HG03354 (cell line): ENCODE measurements at regions not wholly inside any gene's neighbourhood (a gene's known extent, or its start where the extent isn't known, plus 50 kb on each side); places are given as distances from the start of the nearest gene placed in this dataset.

Source experiments
- ATAC-seq: cut with Tn5 transposase; IDR thresholded peaks from one replicate; pipeline ENCODE4 v1.9.1; 2021; ENCODE audit warnings: mild to moderate bottlenecking; ENCODE audit not compliant: unreplicated experiment, poor library complexity, severe bottlenecking

DNA sequence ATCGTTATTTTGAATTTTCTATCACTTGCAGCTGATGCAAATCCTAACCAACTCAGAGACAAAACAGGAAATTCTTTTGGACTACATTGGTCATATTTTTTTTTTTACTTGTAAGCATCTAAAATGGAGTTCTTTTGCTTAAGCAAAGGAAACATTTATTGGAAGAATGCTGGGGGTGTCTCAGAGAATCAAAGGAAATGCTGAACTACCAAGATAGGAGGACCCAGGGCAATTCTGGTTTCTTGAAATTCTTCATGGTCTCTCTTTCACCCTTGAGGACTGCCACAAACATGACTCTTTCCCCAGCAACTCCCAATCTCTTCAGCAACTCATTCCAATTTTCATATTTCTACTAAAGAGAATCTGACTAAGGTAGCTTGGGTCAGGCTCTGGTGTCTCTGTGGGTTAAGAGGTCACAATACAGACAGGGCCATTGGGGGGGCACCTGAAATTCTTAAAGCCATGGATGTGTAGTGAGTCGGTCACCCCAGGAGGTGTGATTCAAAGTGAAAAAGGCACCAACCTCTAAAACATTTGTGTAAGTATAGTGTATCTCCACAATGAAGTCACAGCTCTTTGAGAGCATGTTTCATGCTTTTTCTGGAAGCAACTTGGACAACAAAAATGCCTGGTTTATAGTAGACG, 171.1 kb upstream of the FGGY start:
- no peak for ATAC-seq

DNA sequence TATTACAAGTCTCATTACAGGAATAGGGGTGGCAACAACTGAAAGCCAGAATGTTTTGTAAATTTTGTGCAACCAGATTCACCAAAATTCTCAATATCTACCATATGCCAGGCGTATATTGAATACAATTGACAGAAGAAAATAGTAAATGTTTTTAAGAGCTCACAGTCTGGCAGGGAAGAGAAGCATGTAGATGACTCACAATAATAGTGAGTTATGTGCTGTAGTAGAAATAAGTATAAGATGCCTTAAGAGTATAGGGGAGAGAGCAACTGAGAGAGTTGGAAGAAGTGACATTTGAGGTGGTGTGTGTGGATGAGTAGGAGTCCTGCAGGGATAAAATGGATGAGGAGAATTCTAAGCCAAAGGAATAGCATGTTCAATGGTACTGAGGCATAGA, 170.5 kb upstream of the FGGY start:
- no peak for ATAC-seq

DNA sequence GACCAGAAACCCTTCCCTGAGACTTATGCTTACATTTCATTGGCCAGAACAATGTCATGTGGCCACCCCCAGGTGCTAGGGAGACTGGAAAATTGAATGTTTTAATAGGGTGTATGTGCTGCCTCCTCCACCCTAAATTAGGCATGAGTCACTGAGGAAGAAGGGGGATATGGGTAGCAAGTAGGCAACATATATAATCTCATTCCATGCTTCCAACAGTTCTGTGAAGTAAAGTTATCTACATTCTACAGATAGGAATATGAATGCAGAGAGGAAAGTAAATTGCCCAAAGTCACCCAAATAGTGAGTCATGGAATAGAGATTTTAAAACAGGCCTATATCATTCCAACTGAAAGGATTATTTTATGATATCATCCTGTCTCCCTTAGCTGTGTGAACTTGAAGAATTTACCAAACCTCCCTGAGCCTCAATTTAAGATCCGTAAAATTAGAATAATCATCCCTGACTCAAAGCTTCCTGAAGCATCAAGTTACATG, 168.6 kb upstream of the FGGY start:
- ATAC-seq, result no peak

DNA sequence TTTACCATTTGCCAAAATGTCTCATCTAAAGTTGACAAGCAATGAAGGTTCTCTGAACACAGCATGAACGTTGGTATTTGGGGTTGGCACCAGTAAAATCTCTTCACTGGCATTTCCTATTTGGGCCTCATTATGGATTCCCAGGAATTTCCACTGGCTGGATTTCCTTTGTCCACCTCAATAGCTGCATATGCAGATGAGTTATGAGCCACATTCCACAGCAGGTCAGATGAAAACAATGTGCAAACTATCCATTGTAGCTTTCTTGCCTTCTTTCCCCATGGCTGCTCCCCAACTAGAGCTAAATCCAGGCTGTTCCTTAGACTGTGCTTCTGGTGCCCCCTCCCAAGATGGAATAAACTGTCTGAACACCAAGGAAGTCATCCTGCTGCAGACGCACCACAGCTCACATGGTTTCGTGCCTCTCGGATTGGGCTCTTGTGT, 168.1 kb upstream of the FGGY start:
- no peak for ATAC-seq

GRCh38 chr1:59132295-59132694, 164.6 kb upstream of the FGGY start:
- ATAC-seq, result no peak

- no peak for ATAC-seq
Observed at GRCh38 chr1:59133997-59134396, 162.9 kb upstream of the FGGY start.

DNA sequence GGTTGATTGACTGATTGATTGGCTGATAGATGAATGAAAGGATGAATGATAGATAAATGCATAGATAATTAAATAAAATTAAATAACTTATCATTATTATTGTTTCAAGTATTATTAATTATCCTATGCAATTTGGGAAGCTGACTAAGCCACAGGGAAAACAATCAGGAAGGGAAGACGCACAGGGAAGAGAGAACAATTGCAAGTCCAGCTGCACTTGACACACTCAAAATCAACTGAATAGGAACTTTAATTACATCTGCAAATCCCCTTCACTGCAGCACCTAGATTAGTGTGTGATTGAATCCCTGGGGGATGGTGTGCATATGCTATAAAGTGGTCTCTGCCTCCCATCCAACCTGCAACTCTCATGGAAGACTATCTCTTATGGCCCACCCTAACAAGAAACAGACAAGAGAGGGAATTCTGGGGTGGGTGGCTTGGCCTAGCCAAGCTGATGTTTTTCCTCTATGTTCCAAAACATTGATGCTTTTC, 161.1 kb upstream of the FGGY start:
- no peak for ATAC-seq

DNA sequence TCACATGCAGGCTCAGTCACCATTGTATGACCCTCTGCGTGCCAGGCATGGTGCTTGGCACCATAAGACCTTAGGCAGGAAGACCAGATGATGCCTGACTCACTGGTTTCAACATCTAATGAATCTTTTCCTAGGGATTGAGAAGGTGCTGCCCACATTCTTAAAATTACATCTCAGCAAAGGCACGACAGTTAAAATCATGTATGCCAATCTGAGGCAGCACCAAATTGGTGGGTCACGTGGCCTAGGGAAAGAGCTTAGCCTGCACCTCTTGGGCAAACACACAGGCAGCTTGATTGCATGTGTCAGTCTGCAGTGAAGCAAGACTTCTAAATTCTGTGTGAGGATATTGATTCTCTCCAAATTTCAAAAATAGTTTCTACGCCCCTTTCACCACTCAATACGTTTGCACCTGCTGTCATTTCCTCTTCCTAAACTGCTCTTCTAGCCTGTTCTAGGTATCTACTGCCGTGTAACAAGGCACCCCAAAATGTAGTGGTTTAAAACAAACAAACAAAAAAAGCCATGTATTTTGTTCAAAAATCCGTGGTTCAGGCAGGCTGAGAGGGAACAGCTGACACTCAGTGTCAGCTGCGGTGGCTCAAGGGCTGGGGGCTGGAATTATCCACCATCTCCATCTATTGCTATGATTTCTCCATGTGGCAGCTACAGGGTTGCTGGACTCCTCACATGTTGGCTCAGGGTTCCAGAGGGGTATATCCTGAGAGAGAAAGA, 160.2 kb upstream of the FGGY start:
- no peak for ATAC-seq

- ATAC-seq, result no peak
Observed at GRCh38 chr1:59137276-59137615, 159.6 kb upstream of the FGGY start.

GRCh38 chr1:59137968-59138367, 158.9 kb upstream of the FGGY start:
- no peak for ATAC-seq

DNA sequence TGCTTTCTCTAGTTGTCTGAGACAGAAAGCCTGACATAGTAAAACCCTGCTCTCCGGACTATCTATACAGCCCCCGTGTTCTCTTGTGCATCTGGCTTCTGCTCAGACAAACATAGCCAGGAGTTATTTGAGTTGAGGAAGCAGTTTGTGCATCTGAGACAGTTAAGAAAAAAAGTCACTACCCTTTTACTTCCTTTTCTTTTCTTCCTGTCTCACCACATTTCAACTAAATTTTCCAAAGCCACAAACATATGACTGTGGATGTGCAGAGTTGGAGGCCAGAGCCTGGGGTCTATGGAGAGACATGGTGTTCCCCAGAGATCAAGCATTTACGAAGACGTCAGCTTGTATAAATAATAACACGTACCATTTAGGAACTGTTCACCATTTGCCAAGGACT, 158.5 kb upstream of the FGGY start:
- ATAC-seq, result no peak

DNA sequence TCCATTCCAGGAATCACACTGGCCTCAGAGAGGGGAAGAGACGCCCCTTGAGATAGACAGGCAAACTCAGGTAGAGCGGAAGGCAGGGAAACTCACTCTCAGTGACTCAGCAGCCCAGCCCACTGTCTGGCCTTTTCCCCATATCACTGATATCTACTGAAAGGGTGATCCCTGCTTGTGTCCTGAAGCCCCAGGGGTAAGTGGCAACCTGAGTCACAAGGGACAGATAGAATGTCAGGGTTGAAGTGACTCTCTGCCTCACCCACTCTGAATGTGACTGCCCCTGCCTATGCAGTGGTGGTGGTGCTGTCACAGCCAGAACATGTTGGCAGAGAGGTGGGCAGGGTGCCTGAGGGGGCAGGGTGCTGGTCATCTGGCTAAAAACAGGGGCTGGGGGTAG, 157.5 kb upstream of the FGGY start:
- no peak for ATAC-seq

GRCh38 chr1:59141267-59141863, 155.5 kb upstream of the FGGY start:
- no peak for ATAC-seq

- ATAC-seq, result no peak
Observed at GRCh38 chr1:59142311-59143132, 154.4 kb upstream of the FGGY start.

DNA sequence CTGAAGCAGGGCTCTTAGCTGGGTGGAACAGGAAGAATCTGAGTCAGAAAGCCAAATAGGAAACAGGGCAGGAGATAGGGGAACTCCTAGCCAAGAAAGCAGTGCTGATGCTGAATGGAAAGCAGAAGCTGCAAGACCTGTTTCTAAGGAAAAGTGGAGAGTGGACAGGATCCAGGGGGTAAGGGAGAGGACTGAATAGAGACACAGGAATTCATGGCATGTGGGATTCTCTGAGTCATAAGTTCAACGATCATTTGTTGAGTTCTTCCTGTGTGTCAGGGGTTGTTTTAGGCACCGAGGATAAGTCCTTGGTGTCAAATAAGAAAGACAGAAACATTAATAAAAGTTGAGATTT, 153.8 kb upstream of the FGGY start:
- ATAC-seq, result no peak

GRCh38 chr1:59143811-59144210, 153.1 kb upstream of the FGGY start:
- no peak for ATAC-seq

DNA sequence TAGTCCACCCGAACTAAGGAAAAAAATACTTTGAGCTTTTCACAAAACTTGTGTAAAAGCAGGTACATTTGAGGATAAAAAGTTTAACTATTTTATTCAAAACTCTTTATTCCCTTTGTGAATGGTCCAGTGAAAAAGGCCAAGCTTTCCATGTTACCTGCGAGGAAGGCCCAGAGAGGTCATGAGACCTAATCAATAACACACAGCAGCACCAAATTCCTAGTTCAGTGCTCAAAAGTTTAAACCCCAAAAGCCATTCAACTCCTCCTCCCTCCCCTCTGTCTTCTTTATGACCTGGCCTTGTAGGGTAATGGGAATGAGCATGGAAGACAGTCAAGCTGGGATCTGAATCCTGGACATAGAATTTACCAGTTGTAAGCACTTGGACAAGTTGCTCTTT, 151.9 kb upstream of the FGGY start:
- no peak for ATAC-seq

DNA sequence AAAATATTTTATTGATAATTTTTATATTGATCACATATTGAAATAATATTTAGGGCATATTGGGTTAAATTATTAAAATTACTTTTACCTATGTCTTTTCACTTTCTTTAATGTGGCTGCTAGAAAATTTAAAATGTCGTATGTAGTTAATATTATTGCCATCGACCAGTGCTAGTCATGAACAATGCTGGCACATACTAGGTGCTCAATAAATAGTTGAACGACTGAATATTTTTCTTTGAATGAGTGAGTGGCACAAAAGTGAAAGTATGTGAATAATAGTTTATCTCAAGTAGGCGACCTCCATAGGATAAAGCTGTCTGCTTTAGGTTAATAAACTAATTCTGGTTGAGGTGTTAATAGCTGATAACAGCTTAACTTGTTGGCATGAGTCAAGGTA, 150.8 kb upstream of the FGGY start:
- no peak for ATAC-seq

DNA sequence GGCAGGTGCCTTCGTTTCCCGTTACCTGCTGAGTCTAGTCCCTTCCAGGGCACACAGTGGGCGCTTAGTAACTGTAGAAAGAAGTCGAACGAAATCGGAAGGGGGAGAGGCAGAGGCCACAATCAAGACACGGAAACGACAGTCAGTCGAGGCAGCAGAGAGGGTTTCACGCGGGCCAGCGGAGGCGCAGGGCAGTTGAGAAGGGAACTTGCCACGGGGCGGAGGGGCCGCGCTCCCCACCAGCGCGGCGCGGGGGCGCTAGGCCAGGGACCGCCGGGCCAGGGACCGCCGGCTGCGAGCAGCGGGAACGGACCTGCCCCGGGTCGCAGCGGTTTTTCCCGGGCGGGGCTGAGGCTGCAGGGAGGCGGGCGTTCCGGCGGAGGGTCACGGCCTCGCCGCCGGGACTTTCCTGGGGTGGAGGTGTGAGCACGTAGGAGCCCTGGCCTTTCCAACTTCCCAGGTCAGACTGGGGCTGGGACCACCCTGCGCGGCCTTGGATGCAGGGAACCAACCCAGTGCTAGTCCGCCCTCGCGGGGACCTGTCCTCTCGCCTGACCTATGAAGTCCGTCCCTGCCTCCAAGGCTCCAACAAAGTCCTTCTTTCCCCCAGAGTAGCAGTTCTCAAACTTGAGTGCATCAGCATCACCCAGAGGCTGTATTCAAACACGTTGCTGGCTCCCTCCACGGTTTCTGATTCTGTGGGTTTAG, 150.1 kb upstream of the FGGY start:
- ATAC-seq, result peak; percentile 53

DNA sequence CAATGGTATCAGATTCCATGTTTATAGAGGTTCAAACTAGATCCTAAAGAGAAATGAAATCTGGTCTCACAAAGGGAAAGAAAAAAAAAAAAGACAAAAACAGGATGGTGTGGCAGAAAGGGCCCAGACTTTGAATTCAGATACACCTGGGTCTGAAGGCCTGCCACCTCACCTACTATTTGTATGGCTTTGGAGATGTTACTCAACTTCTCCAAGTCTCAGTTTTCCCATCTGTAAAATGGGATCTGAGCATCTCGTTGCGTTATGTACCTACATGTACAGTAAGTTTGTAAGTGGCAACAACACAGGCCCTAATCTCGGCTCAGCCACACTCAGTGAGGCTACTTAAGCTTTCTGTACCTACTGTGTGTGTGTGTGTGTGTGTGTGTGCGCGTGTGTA, 147.5 kb upstream of the FGGY start:
- ATAC-seq, result no peak
